Left lung (tissue), 4 donors: ENCODE measurements at regions not wholly inside any gene's neighbourhood (a gene's known extent, or its start where the extent isn't known, plus 50 kb on each side); places are given as distances from the start of the nearest gene placed in this dataset.

ENCODE experiments used
- ATAC-seq: fragments of 200-7000 bp; cut with Tn5 transposase; one replicate; pipeline ENCODE4 v1.9.1; 2020; ENCODE audit warnings: moderate library complexity
- DNase-seq, 4 donors: peaks; one replicate each; pipeline ENCODE4 v3.0.0-alpha.2; 2013 to 2020
- H3K27ac ChIP-seq, 2 donors: fragments of 200-600 bp; sonication (generic) in 1 of 2; one replicate each; pipeline versions ENCODE4 v1.5.0 to v1.8.0; 2020 to 2021
- H3K27me3 ChIP-seq, 2 donors: fragments of 200-600 bp; sonication (generic) in 1 of 2; one replicate each; pipeline versions ENCODE4 v1.5.0 to v1.8.0; 2020 to 2021
- H3K36me3 ChIP-seq, 2 donors: fragments of 200-600 bp; sonication (generic) in 1 of 2; one replicate each; pipeline versions ENCODE4 v1.5.0 to v1.8.0; 2020 to 2021
- H3K4me1 ChIP-seq, 2 donors: fragments of 200-600 bp; one replicate each; pipeline ENCODE4 v1.8.0; 2021
- H3K4me3 ChIP-seq, 2 donors: fragments of 200-600 bp; sonication (generic) in 1 of 2; one replicate each; pipeline versions ENCODE4 v1.5.0 to v1.8.0; 2020 to 2021; ENCODE audit warnings: mild to moderate bottlenecking in 1 of 2
- H3K9me3 ChIP-seq, 2 donors: fragments of 200-600 bp; sonication (generic) in 1 of 2; one replicate each; pipeline versions ENCODE4 v1.5.0 to v1.8.0; 2020 to 2021
- intact Hi-C, 2 donors: fragments of 100-400 bp; cut with DNase I; formaldehyde crosslinking; loops; one replicate each; pipeline versions ENCODE4 v1.11.2 to v1.14.2; 2022
- TF ChIP-seq, protein P1 (sequence below), 2 donors: fragments of 200-600 bp; sonication (generic) in 1 of 2; IDR thresholded peaks; one replicate each; pipeline versions ENCODE4 v1.5.0 to v1.8.0; 2021; ENCODE audit warnings: antibody characterized with exemption in 2 of 2
- donor health status: DM: no; HTN: yes; CAD: no.
- donor health status: DM: no; HTN: no; CAD: no.

DNA sequence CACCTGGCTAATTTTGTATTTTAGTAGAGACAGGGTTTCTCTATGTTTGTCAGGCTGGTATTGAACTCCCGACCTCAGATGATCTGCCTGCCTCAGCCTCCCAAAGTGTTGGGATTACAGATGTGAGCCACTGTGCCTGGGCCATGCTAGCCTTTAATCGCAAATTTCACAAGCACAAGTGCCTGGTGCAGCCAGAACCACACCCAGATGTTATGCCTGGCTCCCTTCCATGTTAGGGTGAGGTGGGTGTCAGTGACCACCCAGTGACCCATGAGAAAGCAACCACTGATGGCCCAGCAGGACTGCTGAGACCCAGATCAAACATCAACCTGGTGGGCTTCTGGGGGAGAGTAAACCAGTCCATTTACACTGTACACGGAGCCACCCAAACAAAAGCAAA, 241.9 kb downstream of the CDH11 start:
- H3K9me3 ChIP-seq: no peaks in the 10 kb centered on the region
- H3K36me3 ChIP-seq: no peaks in the 10 kb centered on the region
- intact Hi-C loops: no loop called here
- no peaks in the 10 kb centered on the region for H3K4me1 ChIP-seq
- DNase-seq (no peak), ATAC-seq (no peak)
- H3K4me3 ChIP-seq: no peak overlapping the region
- H3K27me3 ChIP-seq: no peaks in the 10 kb centered on the region
- no peak overlapping the region for H3K27ac ChIP-seq
- TF ChIP-seq, protein P1, sequence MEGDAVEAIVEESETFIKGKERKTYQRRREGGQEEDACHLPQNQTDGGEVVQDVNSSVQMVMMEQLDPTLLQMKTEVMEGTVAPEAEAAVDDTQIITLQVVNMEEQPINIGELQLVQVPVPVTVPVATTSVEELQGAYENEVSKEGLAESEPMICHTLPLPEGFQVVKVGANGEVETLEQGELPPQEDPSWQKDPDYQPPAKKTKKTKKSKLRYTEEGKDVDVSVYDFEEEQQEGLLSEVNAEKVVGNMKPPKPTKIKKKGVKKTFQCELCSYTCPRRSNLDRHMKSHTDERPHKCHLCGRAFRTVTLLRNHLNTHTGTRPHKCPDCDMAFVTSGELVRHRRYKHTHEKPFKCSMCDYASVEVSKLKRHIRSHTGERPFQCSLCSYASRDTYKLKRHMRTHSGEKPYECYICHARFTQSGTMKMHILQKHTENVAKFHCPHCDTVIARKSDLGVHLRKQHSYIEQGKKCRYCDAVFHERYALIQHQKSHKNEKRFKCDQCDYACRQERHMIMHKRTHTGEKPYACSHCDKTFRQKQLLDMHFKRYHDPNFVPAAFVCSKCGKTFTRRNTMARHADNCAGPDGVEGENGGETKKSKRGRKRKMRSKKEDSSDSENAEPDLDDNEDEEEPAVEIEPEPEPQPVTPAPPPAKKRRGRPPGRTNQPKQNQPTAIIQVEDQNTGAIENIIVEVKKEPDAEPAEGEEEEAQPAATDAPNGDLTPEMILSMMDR (IDR thresholded peaks at IDR 0.05): no peak

DNA sequence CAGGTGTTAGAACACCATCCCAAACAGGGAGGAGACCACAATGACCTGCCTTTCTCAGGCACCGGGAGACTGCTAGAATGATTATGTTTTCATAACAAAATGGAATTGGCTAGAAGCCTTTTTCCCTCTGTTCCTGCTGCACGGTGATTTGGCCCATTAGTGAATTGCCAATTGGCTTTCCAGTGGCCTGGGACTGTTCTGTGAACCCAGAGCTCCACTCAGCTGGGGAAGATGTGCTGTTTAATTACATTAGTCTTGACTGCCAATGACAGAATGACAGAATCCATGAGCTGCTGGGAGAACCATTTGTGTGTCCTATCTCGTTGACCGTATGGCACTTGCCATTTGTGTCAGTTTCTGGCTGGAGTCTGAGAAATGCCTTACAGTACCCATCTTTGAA, 242.9 kb downstream of the CDH11 start:
- ATAC-seq (no peak), DNase-seq (no peak)
- intact Hi-C loops: no loop called here
- no peaks in the 10 kb centered on the region for H3K27me3 ChIP-seq
- H3K4me1 ChIP-seq: no peaks in the 10 kb centered on the region
- H3K27ac ChIP-seq: no peak overlapping the region
- no peaks in the 10 kb centered on the region for H3K9me3 ChIP-seq
- H3K4me3 ChIP-seq: no peak overlapping the region
- TF ChIP-seq, protein P1 (IDR thresholded peaks at IDR 0.05): no peak
- H3K36me3 ChIP-seq: no peaks in the 10 kb centered on the region

DNA sequence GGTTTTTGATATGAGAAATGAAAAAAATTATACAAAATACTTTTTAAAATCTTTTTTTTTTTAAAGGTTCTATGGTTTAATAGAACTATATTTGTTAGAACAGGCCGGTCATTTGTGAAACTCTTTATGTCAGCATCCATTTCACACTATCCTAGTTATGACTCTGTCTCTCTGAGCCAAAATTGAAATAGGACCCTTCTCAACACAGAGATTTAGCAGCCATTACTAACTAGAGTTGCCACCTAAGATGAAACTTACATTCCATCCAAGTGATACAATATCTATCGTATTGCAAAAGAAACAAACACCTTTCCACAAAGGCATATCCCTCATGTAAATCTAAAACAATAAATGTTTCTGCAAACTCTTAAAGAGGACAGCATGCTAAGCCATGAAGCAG, 249.8 kb downstream of the CDH11 start:
- Histone ChIP-seq H3K27ac (no peak overlapping the region), H3K9me3 (no peaks in the 10 kb centered on the region), H3K4me1 (no peaks in the 10 kb centered on the region), H3K27me3 (no peaks in the 10 kb centered on the region), H3K4me3 (no peak overlapping the region), H3K36me3 (no peaks in the 10 kb centered on the region)
- TF ChIP-seq, protein P1 (IDR thresholded peaks at IDR 0.05): no peak
- DNase-seq: no peak
- intact Hi-C loops: no loop called here
- ATAC-seq: no peak

DNA sequence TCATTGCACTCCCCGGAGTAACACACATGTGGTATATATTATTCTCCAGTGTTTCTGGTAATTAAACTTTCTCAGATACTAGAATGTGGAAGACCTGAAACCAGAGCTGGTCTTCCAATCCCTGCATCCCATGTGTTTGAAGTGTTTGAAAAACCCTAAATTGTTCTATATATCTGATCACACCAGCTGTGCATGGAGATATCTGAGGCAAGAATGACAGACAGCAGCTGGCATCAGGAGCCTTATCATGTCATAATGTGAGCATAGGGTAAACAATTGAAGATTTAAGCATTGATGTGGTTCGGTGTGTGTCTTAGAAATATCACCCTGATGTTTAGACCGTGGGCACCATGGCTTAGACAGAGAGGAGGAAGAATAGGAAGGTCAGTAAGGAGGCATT, 251.0 kb downstream of the CDH11 start:
- ATAC-seq (no peak), DNase-seq (no peak)
- H3K27me3 ChIP-seq: no peaks in the 10 kb centered on the region
- TF ChIP-seq, protein P1 (IDR thresholded peaks at IDR 0.05): no peak
- intact Hi-C loops: no loop called here
- H3K36me3 ChIP-seq: no peaks in the 10 kb centered on the region
- H3K4me3 ChIP-seq: no peak overlapping the region
- H3K27ac ChIP-seq: no peak overlapping the region
- no peaks in the 10 kb centered on the region for H3K4me1 ChIP-seq
- no peaks in the 10 kb centered on the region for H3K9me3 ChIP-seq

DNA sequence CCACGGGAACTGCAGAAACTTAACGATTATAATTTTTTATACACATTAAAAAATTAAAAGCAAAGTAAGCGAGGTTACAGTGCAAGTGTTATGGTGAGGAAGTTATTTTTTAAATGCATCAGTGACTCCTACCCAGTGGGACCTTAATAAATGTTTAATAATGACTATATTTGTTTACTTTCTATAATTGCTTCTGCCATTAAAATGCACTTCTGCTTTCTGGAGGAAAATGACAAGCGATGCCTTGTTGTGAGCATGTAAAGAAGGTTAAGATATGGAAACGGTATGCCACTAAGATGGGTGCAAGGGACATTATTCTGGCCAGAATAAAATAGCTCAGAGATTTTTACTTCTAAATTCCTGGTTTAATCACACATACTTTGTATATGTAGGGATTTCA, 252.1 kb downstream of the CDH11 start:
- Histone ChIP-seq H3K9me3 (no peaks in the 10 kb centered on the region), H3K36me3 (no peaks in the 10 kb centered on the region), H3K27ac (no peak overlapping the region), H3K27me3 (no peaks in the 10 kb centered on the region), H3K4me3 (no peak overlapping the region), H3K4me1 (no peaks in the 10 kb centered on the region)
- TF ChIP-seq, protein P1 (IDR thresholded peaks at IDR 0.05): no peak
- DNase-seq: no peak
- ATAC-seq: no peak
- intact Hi-C loops: no loop called here
